HG03571 (cell line): ENCODE measurements at regions not wholly inside any gene's neighbourhood (a gene's known extent, or its start where the extent isn't known, plus 50 kb on each side); places are given as distances from the start of the nearest gene placed in this dataset.
"Not testable (repeated sequence)": the region's sequence is repeated elsewhere in the genome, so short reads cannot be mapped to it uniquely, and the experiment has no call there.

Experiments
- ATAC-seq: cut with Tn5 transposase; IDR thresholded peaks from one replicate; pipeline ENCODE4 v1.9.1; 2021; ENCODE audit not compliant: unreplicated experiment

- ATAC-seq = no peak
These were observed 514.2 kb upstream of the ZP4 start for GRCh38 chr1:238404921-238405320.

GRCh38 chr1:238404481-238404880 is 513.8 kb upstream of the ZP4 start:
- ATAC-seq = no peak

DNA sequence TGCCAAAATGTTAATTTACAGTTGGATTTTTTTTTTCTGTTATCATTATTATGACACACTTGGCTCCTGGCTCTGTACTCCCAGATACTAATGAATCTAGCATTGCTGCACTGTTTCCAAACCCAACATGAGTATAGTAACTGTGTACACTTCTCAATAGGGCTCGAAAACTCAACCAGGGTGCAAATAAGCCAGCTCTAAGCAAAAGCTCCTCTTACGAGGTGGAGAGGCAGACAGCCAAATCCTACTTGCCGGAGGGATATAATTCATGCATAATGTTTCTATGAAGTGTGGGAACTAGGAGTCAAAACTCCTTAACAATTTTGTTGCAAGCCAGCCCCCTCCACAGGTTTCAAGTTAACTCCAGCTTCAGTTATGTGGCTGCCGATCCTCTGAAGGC is 510.4 kb upstream of the ZP4 start:
- no peak for ATAC-seq

DNA sequence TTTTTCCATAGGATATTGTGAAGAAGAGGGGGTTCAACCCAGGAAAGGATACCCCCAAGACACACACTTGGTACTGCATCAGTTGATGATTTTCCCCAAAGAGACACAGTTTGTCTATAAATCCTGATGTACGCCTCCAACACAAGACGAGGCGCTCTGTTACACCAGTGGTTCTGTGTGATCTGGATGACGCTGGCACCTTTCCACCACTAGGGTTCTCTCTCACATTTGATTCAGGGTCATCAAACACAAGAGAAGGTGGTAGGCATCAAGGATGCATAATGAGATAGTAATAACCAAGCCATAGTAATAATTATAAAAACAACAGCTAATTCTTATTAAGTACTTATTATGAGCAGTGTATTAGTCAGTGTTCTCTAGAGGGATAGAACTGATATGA is 508.8 kb upstream of the ZP4 start:
- no peak for ATAC-seq

DNA sequence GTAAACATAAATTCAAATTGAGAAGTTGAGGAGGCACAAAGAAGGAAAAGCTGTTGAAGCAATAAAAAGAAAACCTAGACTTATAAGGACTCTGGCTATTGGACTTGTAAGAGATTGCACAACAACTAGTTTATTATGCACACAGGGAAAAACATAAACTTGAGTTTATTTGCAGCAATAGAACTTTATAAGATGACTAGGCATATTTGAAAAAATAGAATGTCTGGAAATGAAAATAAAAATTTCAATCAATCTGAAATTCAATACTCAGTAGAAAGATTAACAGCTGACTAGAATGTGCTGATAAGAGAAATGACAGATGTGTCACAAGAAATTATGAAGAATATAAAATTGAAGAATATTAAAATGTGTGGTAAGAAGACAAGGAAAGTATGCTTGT is 505.4 kb upstream of the ZP4 start:
- ATAC-seq = no peak

- ATAC-seq = no peak
These were observed 493.7 kb upstream of the ZP4 start for GRCh38 chr1:238384381-238384780.

GRCh38 chr1:238380167-238380566 is 489.4 kb upstream of the ZP4 start:
- no peak for ATAC-seq

GRCh38 chr1:238379446-238379845 is 488.7 kb upstream of the ZP4 start:
- ATAC-seq = not testable (repeated sequence)

GRCh38 chr1:238377280-238377919 is 486.7 kb upstream of the ZP4 start:
- ATAC-seq = no peak

DNA sequence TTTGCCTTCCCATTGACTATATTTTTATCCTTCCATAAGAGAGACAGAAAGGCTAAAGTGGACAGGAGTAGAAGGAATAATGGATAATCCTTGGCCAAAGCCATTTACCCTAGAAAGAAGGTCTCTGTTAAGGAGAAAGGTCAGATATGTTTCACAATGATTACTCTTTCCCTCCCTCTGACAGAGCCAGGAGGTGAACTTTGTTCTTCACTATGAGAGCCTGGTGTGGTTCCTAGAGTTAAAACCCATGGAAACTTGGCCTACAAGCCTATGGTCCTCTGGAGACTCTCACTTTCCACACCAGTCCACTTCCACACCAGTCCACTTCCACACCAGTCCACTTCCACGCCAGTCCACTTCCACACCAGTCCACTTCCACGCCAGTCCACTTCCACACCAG is 479.9 kb upstream of the ZP4 start:
- ATAC-seq = no peak

DNA sequence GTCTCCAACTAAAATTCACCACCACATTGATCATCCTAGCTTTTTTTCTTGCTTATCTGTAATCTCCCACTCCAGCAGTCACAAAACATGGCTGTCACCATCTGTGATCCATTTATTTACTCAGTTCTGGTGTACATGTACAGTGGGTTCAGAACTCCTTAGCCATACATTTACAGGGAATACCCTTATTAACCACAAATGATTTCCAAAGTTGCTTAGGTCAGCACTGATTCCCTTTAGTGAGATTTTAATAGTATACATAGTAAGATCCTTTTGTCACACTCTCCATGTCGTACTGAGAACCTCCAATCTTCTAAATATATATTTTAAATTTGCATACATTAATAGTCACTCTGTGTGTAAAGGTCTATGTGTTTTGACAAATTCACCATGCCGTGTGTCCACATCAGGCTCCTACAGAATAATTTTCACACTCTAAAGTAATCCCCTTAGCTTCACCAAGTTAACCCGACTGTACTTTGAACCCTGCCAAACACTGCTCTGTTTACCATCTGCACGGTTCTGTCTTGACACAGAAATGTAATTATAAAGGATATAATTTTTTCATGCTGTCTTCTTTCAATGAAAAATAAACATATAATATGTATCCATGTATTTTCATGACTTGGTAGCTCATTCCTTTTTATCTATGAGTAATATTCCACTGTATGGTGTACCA is 473.6 kb upstream of the ZP4 start:
- ATAC-seq = no peak

GRCh38 chr1:238360474-238360873 is 469.8 kb upstream of the ZP4 start:
- no peak for ATAC-seq

- no peak for ATAC-seq
These were observed 459.7 kb upstream of the ZP4 start for GRCh38 chr1:238350471-238350870.

DNA sequence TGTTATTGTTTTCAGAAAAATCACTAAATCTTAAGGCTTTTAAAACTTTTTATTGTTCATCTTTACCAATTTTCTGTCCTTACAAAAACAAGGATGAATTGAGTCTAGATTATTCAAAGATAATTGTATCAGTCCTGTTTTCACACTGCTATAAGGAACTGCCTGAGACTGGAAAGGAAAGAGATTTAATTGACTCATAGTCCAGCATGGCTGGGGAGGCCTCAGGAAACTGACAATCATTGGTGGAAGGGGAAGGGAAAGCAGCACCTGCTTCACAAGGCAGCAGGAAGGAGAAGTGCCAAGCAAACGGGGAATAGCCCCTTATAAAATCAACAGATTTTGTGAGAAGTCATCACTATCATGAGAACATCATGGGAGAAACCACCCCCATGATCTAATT is 455.6 kb upstream of the ZP4 start:
- no peak for ATAC-seq

DNA sequence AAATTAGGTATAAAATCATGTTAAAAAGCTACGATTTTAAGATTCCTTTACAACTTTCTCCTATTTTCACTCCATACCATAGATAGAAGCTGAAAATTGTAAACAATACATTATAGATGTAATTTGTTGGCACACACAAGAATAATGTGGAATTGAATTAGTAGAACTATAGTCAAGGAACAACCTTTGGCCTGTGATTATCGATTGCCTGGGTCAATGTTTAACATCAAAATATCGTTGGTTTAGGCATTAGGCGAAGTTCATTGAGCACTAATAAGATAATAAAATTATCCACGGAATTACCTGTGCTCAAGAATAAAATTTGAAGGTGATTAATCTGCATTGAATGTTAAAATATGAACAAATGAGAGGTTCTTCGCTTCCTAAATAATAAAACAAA is 455.1 kb upstream of the ZP4 start:
- no peak for ATAC-seq

- no peak for ATAC-seq
These were observed 453.1 kb upstream of the ZP4 start for GRCh38 chr1:238343852-238344251.

GRCh38 chr1:238341395-238341794 is 450.7 kb upstream of the ZP4 start:
- no peak for ATAC-seq

GRCh38 chr1:238340989-238341388 is 450.3 kb upstream of the ZP4 start:
- ATAC-seq = no peak

DNA sequence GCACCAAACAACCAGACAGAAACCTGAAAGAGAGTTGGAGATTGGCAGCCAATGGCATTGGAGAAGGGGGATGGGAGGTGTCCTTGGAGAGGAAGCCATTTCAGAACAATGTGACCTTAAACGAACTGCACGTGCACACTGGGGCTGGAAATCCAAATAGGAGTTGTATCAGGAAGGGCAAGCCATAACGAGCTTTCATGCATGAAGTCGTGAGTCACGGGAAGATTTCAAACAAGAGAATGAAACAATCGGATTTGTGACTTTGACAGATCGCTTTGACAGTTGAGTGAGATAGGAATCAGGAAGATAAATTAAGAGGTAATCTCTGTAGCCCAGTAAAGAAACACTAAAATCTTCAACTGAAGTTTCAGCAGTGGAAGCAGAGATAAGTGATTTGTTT is 445.8 kb upstream of the ZP4 start:
- no peak for ATAC-seq

- ATAC-seq = no peak
These were observed 443.4 kb upstream of the ZP4 start for GRCh38 chr1:238334170-238334569.

GRCh38 chr1:238331557-238331956 is 440.8 kb upstream of the ZP4 start:
- no peak for ATAC-seq

GRCh38 chr1:238329671-238330070 is 438.9 kb upstream of the ZP4 start:
- no peak for ATAC-seq

DNA sequence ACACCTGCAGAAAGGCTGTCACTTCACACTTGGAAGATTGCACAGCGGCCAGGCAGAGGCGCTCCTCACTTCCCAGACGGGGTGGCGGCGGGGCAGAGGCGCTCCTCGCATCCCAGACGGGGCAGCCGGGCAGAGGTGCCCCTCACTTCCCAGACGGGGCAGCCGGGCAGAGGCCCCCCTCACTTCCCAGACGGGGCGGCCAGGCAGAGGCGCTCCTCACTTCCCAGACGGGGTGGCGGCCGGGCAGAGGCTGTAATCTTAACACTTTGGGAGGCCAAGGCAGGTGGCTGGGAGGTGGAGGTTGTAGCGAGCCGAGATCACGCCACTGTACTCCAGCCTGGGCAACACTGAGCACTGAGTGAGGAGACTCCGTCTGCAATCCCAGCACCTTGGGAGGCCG is 436.3 kb upstream of the ZP4 start:
- ATAC-seq = not testable (repeated sequence)
